ENCODE measurements at regions not wholly inside any gene's neighbourhood (a gene's known extent, or its start where the extent isn't known, plus 50 kb on each side); places are given as distances from the start of the nearest gene placed in this dataset.
"Not testable (repeated sequence)": the region's sequence is repeated elsewhere in the genome, so short reads cannot be mapped to it uniquely, and the experiment has no call there.

DNA sequence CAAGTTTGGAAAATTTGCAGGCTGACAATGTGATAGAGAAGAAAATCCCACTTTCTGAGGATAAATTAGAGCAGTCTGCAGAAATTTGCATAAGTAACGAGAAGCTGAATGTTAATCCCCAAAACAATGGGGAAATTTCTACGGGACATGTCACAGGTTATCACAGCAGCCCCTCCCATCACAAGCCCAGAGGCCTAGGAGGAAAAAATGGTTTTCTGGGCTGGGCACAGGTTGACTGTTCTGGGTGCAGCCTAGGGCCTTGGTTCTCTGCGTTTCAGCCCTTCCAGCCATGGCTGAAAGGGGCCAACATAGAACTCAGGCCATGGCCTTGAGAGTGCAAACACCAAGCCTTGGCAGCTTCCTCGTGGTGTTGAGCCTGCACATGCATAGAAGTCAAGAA is 209.2 kb downstream of the ZNF716 start:
- TF ChIP-seq ZNF317 (CRISPR knock-in tag; IDR thresholded peaks at IDR 0.05; ENCODE audit: borderline replicate concordance, low read depth); CREB1 (CRISPR knock-in tag; IDR thresholded peaks at IDR 0.05); NR2C2 (CRISPR knock-in tag; IDR thresholded peaks at IDR 0.05); ESRRA (CRISPR knock-in tag; IDR thresholded peaks at IDR 0.05; ENCODE audit: borderline replicate concordance); TEAD4 (CRISPR knock-in tag; IDR thresholded peaks at IDR 0.05): not testable (repeated sequence)
- TF ChIP-seq, protein P1, sequence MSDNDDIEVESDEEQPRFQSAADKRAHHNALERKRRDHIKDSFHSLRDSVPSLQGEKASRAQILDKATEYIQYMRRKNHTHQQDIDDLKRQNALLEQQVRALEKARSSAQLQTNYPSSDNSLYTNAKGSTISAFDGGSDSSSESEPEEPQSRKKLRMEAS (CRISPR knock-in tag; IDR thresholded peaks at IDR 0.05) = not testable (repeated sequence)
- TF ChIP-seq, protein P2, sequence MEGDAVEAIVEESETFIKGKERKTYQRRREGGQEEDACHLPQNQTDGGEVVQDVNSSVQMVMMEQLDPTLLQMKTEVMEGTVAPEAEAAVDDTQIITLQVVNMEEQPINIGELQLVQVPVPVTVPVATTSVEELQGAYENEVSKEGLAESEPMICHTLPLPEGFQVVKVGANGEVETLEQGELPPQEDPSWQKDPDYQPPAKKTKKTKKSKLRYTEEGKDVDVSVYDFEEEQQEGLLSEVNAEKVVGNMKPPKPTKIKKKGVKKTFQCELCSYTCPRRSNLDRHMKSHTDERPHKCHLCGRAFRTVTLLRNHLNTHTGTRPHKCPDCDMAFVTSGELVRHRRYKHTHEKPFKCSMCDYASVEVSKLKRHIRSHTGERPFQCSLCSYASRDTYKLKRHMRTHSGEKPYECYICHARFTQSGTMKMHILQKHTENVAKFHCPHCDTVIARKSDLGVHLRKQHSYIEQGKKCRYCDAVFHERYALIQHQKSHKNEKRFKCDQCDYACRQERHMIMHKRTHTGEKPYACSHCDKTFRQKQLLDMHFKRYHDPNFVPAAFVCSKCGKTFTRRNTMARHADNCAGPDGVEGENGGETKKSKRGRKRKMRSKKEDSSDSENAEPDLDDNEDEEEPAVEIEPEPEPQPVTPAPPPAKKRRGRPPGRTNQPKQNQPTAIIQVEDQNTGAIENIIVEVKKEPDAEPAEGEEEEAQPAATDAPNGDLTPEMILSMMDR (IDR thresholded peaks at IDR 0.05) = not testable (repeated sequence)
- TF ChIP-seq, protein P3, sequence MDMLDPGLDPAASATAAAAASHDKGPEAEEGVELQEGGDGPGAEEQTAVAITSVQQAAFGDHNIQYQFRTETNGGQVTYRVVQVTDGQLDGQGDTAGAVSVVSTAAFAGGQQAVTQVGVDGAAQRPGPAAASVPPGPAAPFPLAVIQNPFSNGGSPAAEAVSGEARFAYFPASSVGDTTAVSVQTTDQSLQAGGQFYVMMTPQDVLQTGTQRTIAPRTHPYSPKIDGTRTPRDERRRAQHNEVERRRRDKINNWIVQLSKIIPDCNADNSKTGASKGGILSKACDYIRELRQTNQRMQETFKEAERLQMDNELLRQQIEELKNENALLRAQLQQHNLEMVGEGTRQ (CRISPR knock-in tag; IDR thresholded peaks at IDR 0.05) = not testable (repeated sequence)

All from WTC11 (cell line).